ENCODE measurements at regions not wholly inside any gene's neighbourhood (a gene's known extent, or its start where the extent isn't known, plus 50 kb on each side); places are given as distances from the start of the nearest gene placed in this dataset.
A peak's percentile ranks its signal among the peaks of the same experiment; 100 is the strongest.

DNA sequence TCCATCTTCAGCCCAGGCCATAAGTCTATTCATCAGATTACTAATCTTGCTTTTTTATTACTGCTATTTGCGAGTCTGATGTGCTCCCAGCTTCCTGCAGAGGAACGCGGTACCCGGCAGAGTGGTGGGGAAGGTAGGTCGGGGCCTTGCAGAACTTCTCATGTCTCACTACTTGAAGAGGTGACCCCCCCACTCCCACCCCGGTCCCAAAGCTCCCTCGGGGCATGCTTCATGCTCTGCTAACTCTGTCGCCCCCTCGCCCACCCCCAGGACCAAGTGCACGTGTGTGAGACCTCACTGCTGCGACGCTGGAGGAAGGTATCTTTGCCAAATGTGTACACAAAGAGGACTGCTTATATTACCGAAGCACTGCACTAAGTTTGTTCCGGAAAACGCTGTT is 129.4 kb upstream of the RAB12 start:
- Histone ChIP-seq H3K4me3 (no peak overlapping the region), H3K27me3 (no peaks in the 10 kb centered on the region), H3K4me1 (ENCODE audit: insufficient read depth) (no peaks in the 10 kb centered on the region), H3K27ac (no peak overlapping the region), H4K20me1 (ENCODE audit: insufficient read depth, poor library complexity, severe bottlenecking) (no peaks in the 10 kb centered on the region), H3K9me3 (ENCODE audit: low read depth) (no peaks in the 10 kb centered on the region), H3K79me2 (no peaks in the 10 kb centered on the region), H3K4me2 (no peak overlapping the region), H3K9me2 (replicated peaks; ENCODE audit: insufficient read depth) (no peaks in the 10 kb centered on the region), H2AFZ (no peak overlapping the region), H3K36me3 (replicated peaks; ENCODE audit: insufficient read depth, low read depth) (no peaks in the 10 kb centered on the region)
- TF ChIP-seq EZH2 (IDR thresholded peaks at IDR 0.05; ENCODE audit: borderline replicate concordance) (no peak), CTCF (IDR thresholded peaks at IDR 0.05; ENCODE audit: poor library complexity) (no peak), EZH2phosphoT487 (IDR thresholded peaks at IDR 0.05; ENCODE audit: low read depth, severe bottlenecking, unreplicated experiment) (no peak)
- 83% methylated on average over 15 of the region's 15 CpGs for WGBS (ENCODE audit: low lambda C conversion rate, missing lambda C conversion rate)
- no peak for DNase-seq (ENCODE audit: low spot score)

DNA sequence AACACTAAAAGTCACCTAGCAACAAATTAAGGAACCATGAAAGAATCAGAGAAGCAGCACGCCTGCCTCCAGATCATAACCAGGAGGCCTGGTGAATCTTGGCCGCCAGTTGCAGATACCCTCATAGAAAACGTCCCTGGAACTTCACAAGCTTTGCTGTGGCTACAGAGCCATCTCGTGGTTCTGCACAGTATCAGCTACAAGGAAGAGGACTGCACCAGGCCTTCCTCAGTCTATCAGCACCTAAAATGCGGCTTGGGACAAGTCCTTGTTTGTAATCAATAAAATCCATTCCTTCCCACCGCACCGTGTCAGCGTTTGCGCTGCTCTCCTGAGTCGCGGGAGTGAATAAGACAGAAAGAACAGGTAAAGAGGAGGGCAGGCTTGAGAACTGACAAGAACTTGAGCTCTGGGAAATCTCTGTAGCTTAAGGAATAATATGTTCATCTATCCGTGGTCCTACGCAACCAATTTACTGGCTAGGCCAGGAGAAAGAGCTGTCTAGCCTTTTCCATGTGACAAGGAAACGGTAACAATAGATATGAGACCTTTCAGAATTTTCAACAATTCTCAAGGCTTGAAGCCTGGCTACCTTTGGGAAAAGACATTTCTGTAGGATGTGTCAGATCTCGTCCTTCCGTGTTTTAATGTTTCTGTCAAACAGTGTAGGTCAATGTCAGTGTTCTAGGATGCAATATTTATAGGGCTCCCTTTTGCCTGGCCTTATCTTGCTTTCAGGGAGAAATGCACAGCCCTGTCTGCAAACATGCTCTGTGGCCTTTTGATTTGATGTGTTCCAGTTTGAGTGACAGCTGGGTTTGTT is 128.5 kb upstream of the RAB12 start:
- H3K36me3 ChIP-seq (replicated peaks; ENCODE audit: insufficient read depth, low read depth), result no peaks in the 10 kb centered on the region
- H3K27ac ChIP-seq, result no peak overlapping the region
- H3K4me3 ChIP-seq, result no peak overlapping the region
- H3K79me2 ChIP-seq, result no peaks in the 10 kb centered on the region
- no peak overlapping the region for H2AFZ ChIP-seq
- H3K4me1 ChIP-seq (ENCODE audit: insufficient read depth), result no peaks in the 10 kb centered on the region
- H4K20me1 ChIP-seq (ENCODE audit: insufficient read depth, poor library complexity, severe bottlenecking), result no peaks in the 10 kb centered on the region
- H3K27me3 ChIP-seq, result no peaks in the 10 kb centered on the region
- WGBS (ENCODE audit: low lambda C conversion rate, missing lambda C conversion rate), result 52% methylated on average over 16 of the region's 16 CpGs
- H3K9me3 ChIP-seq (ENCODE audit: low read depth), result no peaks in the 10 kb centered on the region
- no peak overlapping the region for H3K4me2 ChIP-seq
- DNase-seq (ENCODE audit: low spot score), result peak; percentile 79
- no peaks in the 10 kb centered on the region for H3K9me2 ChIP-seq (replicated peaks; ENCODE audit: insufficient read depth)
- peak; percentile 76 for TF ChIP-seq CTCF (IDR thresholded peaks at IDR 0.05; ENCODE audit: poor library complexity)
- TF ChIP-seq EZH2phosphoT487 (IDR thresholded peaks at IDR 0.05; ENCODE audit: low read depth, severe bottlenecking, unreplicated experiment), result no peak

GRCh38 chr18:8484951-8485350 is 124.3 kb upstream of the RAB12 start:
- Histone ChIP-seq H3K4me1 (ENCODE audit: insufficient read depth) (no peaks in the 10 kb centered on the region), H3K27ac (no peak overlapping the region), H3K4me2 (no peak overlapping the region), H2AFZ (no peak overlapping the region), H3K9me3 (ENCODE audit: low read depth) (no peaks in the 10 kb centered on the region), H3K36me3 (replicated peaks; ENCODE audit: insufficient read depth, low read depth) (no peaks in the 10 kb centered on the region), H3K4me3 (no peak overlapping the region), H3K27me3 (no peaks in the 10 kb centered on the region), H3K9me2 (replicated peaks; ENCODE audit: insufficient read depth) (no peaks in the 10 kb centered on the region), H3K79me2 (no peaks in the 10 kb centered on the region), H4K20me1 (ENCODE audit: insufficient read depth, poor library complexity, severe bottlenecking) (no peaks in the 10 kb centered on the region)
- TF ChIP-seq CTCF (IDR thresholded peaks at IDR 0.05; ENCODE audit: poor library complexity), result no peak
- TF ChIP-seq EZH2phosphoT487 (IDR thresholded peaks at IDR 0.05; ENCODE audit: low read depth, severe bottlenecking, unreplicated experiment), result no peak
- TF ChIP-seq EZH2 (IDR thresholded peaks at IDR 0.05; ENCODE audit: borderline replicate concordance), result no peak
- DNase-seq (ENCODE audit: low spot score), result no peak
- whole genome bisulfite sequencing (ENCODE audit: low lambda C conversion rate, missing lambda C conversion rate), result 92% methylated on average over 9 of the region's 9 CpGs
